ENCODE measurements at regions not wholly inside any gene's neighbourhood (a gene's known extent, or its start where the extent isn't known, plus 50 kb on each side); places are given as distances from the start of the nearest gene placed in this dataset.
"Not testable (repeated sequence)": the region's sequence is repeated elsewhere in the genome, so short reads cannot be mapped to it uniquely, and the experiment has no call there.

DNA sequence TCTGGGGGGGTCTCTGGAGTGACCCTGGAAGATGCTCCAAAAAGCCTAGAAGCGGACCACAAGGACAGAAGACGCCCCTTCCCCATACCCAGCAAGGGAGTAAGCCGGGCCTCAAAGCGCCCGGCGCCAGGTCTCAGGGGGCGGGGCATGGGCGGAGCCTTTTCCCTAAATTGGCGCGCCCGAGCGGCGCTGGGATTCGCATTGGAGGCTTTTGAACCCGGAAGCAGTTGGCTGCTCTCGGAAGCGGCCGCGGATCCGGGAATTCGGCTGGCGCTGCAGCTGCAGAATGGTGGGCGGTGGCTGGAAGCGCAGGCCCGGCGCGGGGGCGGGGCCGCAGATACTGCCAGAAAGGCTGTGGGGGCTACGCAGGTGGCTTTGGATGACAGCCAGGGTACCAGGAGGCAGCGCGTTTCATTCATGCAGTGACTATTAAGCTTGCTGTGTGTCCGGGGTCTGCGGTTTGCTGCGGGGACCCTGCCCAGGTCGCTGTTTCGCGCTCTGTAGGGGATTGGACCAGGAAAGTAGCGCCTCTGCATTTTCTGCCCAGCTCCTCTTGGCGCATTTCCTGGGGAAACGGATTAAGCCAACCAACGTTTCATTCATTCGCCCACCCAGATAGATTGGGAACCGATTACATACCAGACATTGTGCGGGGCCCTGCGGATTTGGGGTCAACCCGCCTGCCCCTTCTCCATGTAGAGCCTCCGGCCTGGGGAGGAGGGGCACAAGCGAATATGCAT is 83.0 kb upstream of the FREM1 start:
- Histone ChIP-seq H3K4me3 (ENCODE audit: severe bottlenecking) (peak overlapping the region; percentile 42), H3K27ac (ENCODE audit: poor library complexity, severe bottlenecking) (no peak overlapping the region), H3K27me3 (ENCODE audit: insufficient read depth, poor library complexity, severe bottlenecking) (no peaks in the 10 kb centered on the region), H3K36me3 (ENCODE audit: low read depth) (no peaks in the 10 kb centered on the region), H3K4me1 (ENCODE audit: insufficient read depth, poor library complexity, severe bottlenecking) (no peaks in the 10 kb centered on the region), H3K9me3 (ENCODE audit: severe bottlenecking) (no peaks in the 10 kb centered on the region)
- TF ChIP-seq, protein P1, sequence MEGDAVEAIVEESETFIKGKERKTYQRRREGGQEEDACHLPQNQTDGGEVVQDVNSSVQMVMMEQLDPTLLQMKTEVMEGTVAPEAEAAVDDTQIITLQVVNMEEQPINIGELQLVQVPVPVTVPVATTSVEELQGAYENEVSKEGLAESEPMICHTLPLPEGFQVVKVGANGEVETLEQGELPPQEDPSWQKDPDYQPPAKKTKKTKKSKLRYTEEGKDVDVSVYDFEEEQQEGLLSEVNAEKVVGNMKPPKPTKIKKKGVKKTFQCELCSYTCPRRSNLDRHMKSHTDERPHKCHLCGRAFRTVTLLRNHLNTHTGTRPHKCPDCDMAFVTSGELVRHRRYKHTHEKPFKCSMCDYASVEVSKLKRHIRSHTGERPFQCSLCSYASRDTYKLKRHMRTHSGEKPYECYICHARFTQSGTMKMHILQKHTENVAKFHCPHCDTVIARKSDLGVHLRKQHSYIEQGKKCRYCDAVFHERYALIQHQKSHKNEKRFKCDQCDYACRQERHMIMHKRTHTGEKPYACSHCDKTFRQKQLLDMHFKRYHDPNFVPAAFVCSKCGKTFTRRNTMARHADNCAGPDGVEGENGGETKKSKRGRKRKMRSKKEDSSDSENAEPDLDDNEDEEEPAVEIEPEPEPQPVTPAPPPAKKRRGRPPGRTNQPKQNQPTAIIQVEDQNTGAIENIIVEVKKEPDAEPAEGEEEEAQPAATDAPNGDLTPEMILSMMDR (IDR thresholded peaks at IDR 0.05; ENCODE audit: poor library complexity, severe bottlenecking): no peak
- DNase-seq (ENCODE audit: low spot score) (peak; percentile 72), ATAC-seq (ENCODE audit: low read depth) (peak; percentile 95)

DNA sequence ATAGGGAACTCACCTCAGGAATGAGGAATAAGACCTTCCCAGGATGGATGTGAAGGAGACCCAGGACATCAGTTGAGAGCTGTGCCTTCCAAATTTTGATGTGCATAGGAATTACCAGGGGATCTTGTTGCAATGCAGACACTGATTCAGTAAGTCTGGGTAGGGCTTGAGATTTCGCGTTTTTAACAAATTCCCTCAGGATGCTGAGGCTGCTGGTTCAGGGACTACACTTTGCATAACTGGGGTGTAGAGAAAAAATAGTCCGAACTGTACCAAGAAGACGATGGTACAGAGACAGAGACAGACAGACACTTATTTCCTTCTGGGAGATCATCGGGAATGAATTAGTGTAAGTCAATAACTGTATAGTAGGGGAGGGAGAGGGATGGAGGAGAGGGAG is 82.3 kb upstream of the FREM1 start:
- H3K4me1 ChIP-seq (ENCODE audit: insufficient read depth, poor library complexity, severe bottlenecking): no peaks in the 10 kb centered on the region
- peak overlapping the region; percentile 42 for H3K4me3 ChIP-seq (ENCODE audit: severe bottlenecking)
- ATAC-seq (ENCODE audit: low read depth) (no peak), DNase-seq (ENCODE audit: low spot score) (no peak)
- no peaks in the 10 kb centered on the region for H3K27me3 ChIP-seq (ENCODE audit: insufficient read depth, poor library complexity, severe bottlenecking)
- TF ChIP-seq, protein P1 (IDR thresholded peaks at IDR 0.05; ENCODE audit: poor library complexity, severe bottlenecking): no peak
- no peaks in the 10 kb centered on the region for H3K36me3 ChIP-seq (ENCODE audit: low read depth)
- H3K27ac ChIP-seq (ENCODE audit: poor library complexity, severe bottlenecking): no peak overlapping the region
- no peaks in the 10 kb centered on the region for H3K9me3 ChIP-seq (ENCODE audit: severe bottlenecking)

DNA sequence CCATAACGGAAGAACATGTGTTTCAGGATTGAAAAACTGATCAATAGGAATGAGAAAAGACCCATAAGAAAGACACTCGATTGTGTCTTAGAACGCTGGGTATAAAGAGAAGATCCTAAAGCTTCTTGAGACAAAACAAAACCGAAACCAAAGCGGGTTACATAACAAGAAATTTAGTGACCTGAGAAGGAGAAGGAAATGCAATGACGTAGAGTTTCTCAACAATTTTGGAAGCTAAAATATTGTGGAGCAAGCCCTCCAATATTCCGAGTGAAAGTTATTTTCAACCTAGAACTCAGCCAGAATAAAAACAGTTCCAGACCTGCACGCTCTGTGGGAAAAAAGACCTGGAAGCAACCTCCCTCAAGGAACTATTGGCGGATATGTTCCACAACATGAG is 81.9 kb upstream of the FREM1 start:
- DNase-seq (ENCODE audit: low spot score) (no peak), ATAC-seq (ENCODE audit: low read depth) (no peak)
- TF ChIP-seq, protein P1 (IDR thresholded peaks at IDR 0.05; ENCODE audit: poor library complexity, severe bottlenecking): no peak
- no peaks in the 10 kb centered on the region for H3K36me3 ChIP-seq (ENCODE audit: low read depth)
- no peaks in the 10 kb centered on the region for H3K9me3 ChIP-seq (ENCODE audit: severe bottlenecking)
- H3K4me1 ChIP-seq (ENCODE audit: insufficient read depth, poor library complexity, severe bottlenecking): no peaks in the 10 kb centered on the region
- no peaks in the 10 kb centered on the region for H3K27me3 ChIP-seq (ENCODE audit: insufficient read depth, poor library complexity, severe bottlenecking)
- H3K4me3 ChIP-seq (ENCODE audit: severe bottlenecking): no peak overlapping the region
- H3K27ac ChIP-seq (ENCODE audit: poor library complexity, severe bottlenecking): no peak overlapping the region

DNA sequence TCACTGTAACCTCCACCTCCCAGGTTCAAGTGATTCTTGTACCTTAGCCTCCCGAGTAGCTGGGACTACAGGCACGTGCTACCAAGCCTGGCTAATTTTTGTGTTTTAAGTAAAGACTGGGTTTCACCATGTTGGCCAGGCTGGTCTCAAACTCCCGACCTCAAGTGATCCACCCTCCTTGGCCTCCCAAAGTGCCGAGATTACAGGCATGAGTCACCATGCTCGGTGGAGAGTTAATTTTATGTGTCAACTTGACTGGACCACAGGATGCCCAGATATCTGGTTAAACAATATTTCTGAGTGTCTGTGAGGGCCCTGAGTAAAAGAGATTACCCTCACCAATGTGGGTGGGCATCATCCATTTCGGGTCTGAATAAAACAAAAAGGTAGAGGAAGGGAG is 80.4 kb upstream of the FREM1 start:
- not testable (repeated sequence) for DNase-seq (ENCODE audit: low spot score); H3K36me3 ChIP-seq (ENCODE audit: low read depth); H3K4me3 ChIP-seq (ENCODE audit: severe bottlenecking); ATAC-seq (ENCODE audit: low read depth); H3K27me3 ChIP-seq (ENCODE audit: insufficient read depth, poor library complexity, severe bottlenecking); H3K4me1 ChIP-seq (ENCODE audit: insufficient read depth, poor library complexity, severe bottlenecking); H3K27ac ChIP-seq (ENCODE audit: poor library complexity, severe bottlenecking); H3K9me3 ChIP-seq (ENCODE audit: severe bottlenecking)

DNA sequence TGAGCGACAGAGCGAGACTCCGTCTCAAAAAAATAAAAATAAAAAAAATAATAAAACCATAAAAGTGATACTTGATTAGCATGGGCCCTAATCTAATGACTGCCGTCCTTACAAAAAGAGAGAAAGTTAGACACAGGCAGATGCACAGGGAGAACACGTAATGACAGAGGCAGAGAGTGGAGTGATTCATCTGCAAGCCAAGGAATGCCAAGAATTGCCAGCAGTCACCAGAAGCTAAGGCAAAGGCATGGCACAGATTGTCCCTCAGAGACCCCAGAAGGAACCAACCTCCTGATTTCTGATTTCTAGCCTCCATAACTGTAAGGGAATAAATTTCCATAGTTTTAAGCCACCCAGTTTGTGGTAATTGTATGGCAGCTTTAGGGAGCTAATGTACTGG is 79.6 kb upstream of the FREM1 start:
- H3K36me3 ChIP-seq (ENCODE audit: low read depth): no peaks in the 10 kb centered on the region
- no peak for ATAC-seq (ENCODE audit: low read depth)
- no peak overlapping the region for H3K27ac ChIP-seq (ENCODE audit: poor library complexity, severe bottlenecking)
- H3K4me3 ChIP-seq (ENCODE audit: severe bottlenecking): no peak overlapping the region
- H3K9me3 ChIP-seq (ENCODE audit: severe bottlenecking): no peaks in the 10 kb centered on the region
- no peaks in the 10 kb centered on the region for H3K4me1 ChIP-seq (ENCODE audit: insufficient read depth, poor library complexity, severe bottlenecking)
- TF ChIP-seq, protein P1 (IDR thresholded peaks at IDR 0.05; ENCODE audit: poor library complexity, severe bottlenecking): no peak
- no peaks in the 10 kb centered on the region for H3K27me3 ChIP-seq (ENCODE audit: insufficient read depth, poor library complexity, severe bottlenecking)
- DNase-seq (ENCODE audit: low spot score): no peak

DNA sequence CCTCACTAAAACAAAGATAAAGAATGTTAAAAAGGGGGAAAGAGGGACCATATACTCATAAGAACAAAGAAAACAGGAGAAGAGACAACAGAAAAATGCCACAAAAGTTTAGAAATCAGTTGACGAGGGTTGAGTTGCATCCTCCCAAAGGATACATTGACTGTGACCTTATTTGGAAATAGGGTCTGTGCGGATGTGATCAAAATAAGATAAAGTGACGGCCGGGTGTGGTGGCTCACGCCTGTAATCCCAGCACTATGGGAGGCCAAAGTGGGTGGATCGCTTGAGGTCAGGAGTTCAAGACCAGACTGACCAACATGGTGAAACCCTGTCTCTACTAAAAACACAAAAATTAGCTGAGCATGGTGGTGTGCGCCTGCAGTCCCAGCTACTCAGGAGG is 79.1 kb upstream of the FREM1 start:
- not testable (repeated sequence) for H3K9me3 ChIP-seq (ENCODE audit: severe bottlenecking); H3K27ac ChIP-seq (ENCODE audit: poor library complexity, severe bottlenecking)

More for the DNA sequence above, 79.1 kb upstream of the FREM1 start:
- not testable (repeated sequence) for DNase-seq (ENCODE audit: low spot score); ATAC-seq (ENCODE audit: low read depth); H3K4me3 ChIP-seq (ENCODE audit: severe bottlenecking); H3K4me1 ChIP-seq (ENCODE audit: insufficient read depth, poor library complexity, severe bottlenecking); H3K36me3 ChIP-seq (ENCODE audit: low read depth); H3K27me3 ChIP-seq (ENCODE audit: insufficient read depth, poor library complexity, severe bottlenecking)

Data from RWPE2 (cell line).